HG03354 (cell line): ENCODE measurements at regions not wholly inside any gene's neighbourhood (a gene's known extent, or its start where the extent isn't known, plus 50 kb on each side); places are given as distances from the start of the nearest gene placed in this dataset.

Experiments
- ATAC-seq: cut with Tn5 transposase; IDR thresholded peaks from one replicate; pipeline ENCODE4 v1.9.1; 2021; ENCODE audit warnings: mild to moderate bottlenecking; ENCODE audit not compliant: unreplicated experiment, poor library complexity, severe bottlenecking

GRCh38 chr6:169934699-169935347 lies 183.4 kb downstream of the ERMARD start:
- ATAC-seq: no peak

DNA sequence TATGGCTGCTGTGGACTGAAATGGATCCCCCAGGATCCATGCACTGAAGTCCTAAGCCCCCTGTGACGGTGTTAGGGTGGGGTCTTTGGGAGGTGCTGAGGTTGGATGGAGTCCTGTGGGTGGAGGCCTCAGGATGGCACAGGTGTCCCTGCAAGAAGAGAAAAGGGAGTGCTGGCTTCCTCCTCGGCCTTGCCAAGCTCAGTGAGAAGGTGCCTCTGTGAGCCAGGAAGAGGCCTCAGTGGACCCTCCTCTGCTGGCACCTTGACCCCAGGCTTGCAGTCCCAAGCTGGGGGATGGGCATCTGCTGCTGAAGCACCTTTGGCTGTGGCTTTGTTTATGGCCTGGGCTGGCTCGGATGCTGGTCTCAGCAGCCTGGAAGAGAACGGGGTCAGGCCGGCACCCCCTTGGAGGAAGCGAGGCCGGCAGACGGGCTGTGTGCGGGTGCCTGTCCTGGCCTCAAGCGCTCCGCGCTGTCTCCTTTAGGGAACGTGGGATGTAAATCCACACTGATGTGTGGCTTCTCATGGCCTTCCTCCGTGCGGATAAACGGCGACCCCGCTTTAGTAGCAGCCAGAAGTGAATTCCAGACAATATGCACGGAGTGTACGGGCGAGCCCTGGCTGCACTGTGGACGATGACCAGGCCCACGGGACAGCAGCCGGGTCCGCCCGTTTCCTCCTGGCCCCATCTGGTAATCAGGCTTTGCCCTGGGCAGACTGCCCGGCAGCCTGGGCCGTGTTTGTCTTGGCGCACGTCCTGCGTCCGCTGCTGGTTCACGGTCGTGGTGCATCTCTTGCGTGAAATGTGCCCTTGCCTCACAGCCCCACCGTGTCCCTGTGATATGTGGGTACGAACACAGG lies 182.6 kb downstream of the ERMARD start:
- ATAC-seq: no peak

DNA sequence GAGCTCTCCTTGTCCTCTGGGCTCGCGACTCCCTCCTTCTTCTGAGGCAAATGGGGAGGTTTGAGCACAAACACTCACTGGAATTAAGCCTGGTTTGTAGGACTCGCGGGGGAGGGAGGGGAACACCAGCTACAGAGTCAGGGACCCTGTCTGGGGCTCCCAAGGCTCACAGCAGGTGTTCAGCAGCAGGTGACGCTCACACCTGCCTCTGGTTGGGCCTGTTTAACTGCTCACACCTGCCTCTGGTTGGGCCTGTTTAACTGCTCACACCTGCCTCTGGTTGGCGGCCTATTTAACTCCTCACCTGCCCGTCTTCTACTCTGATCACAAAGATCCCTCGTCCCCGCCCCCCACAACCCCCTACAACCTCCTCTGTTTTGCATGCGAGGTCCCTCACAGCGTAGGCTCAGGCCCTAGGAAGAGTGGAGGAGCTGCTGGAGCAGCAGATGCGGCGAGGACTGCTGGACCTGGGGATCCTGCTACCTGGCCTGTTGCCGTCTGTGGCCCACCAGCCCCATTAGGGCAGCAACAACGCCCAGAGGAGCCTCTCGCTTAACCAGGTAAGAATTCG lies 181.9 kb downstream of the ERMARD start:
- no peak for ATAC-seq

DNA sequence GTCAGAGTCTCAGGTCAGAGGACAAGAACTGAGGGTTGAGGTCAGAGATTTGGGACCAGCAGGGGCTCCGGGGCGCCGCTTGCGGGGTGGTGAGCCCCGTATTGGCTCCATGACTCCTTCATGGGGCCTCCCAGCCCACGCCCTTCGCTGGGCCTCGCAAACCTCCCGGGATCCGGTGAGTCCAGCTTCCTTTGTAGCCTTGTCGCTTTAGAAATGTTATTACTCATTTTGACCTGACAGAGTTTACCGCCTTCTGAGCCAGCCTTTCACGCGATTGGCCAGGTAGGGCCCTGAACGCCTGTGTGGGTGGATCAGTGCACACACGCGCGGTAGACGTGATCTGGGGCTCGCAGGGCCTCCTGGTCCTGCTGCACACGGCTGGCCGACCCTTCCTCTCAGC lies 181.1 kb downstream of the ERMARD start:
- no peak for ATAC-seq

DNA sequence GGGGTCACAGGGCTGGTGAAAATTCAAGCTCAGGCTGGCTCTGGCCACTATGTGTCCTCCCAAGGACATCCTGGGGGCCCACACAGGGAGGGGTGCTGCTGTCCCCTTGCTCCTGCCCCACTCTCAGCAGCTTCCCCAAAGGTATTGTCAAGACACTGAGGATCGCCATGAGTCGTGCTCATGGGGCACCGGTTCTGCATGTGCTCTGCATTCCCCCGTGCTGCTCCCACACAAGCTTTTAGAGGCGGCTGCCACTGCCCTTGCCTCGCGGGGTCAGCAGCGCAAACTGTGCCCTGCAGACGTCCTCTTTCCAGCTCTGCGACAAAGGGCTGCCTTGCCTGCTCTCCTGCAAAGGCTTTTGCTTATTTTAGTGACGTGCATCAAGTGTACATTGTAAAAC lies 179.8 kb downstream of the ERMARD start:
- ATAC-seq: no peak

GRCh38 chr6:169930799-169931198 lies 179.4 kb downstream of the ERMARD start:
- no peak for ATAC-seq

DNA sequence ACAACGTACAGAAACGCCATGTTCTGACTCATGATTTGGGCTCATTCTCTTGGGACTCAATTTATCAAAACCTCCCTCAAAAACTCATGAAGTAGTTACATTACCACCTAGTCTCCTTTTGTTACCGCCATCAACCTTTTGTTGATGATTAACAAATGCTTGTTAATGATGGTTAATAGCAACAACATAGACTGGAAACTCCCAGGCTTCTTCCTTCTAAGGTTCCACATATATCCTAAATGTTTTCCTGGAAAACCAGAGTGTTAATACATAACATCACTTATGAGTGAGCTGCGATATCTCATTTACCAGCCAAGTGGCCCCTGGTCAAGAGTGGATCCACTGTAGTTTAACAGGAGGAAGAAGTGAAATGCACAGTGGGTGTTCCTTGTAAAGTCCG lies 176.3 kb downstream of the ERMARD start:
- ATAC-seq: no peak

DNA sequence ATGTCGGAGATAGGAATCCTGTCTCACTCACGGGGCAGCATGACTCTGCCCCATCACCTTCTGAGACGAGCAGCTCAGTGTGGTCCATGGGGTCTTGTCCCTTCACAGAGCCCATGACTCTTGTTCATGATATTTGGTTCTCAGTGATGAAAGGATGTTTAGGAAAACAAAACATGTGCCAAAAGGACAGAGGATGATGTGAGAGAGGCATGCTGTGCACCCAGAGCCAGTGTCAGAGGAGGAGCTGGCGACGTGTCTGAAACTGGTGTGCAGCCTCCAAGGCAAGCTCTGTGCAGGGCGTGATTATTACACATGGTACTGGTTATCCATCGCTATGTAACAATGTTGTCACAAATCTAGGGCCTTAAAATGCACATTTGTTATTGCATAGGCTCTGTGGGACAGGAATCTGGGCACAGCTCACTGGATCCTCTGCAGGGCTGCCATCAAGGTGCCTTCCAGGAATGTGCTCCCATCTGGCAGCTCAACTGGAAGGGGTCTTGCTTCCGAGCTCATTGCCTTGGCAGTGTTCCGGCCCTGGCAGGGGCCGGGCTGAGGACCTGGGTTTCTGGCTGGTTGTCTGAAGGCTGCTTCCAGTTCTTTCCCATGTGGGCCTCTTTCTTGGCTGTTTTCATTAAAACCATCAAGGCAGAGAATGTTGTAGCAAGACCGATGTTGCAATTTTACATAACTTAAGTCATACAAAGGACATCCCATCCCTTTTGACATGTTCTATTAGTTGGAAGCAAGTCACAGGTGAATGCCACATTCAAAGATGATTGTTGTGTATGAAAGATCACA lies 175.4 kb downstream of the ERMARD start:
- no peak for ATAC-seq

- no peak for ATAC-seq
Observed at GRCh38 chr6:169923468-169924464, 172.3 kb downstream of the ERMARD start.

- no peak for ATAC-seq
Observed at GRCh38 chr6:169921853-169922824, 170.7 kb downstream of the ERMARD start.

GRCh38 chr6:169921217-169921616 lies 169.8 kb downstream of the ERMARD start:
- no peak for ATAC-seq

GRCh38 chr6:169920359-169921020 lies 169.1 kb downstream of the ERMARD start:
- ATAC-seq: no peak

- no peak for ATAC-seq
Observed at GRCh38 chr6:169918954-169919549, 167.6 kb downstream of the ERMARD start.

DNA sequence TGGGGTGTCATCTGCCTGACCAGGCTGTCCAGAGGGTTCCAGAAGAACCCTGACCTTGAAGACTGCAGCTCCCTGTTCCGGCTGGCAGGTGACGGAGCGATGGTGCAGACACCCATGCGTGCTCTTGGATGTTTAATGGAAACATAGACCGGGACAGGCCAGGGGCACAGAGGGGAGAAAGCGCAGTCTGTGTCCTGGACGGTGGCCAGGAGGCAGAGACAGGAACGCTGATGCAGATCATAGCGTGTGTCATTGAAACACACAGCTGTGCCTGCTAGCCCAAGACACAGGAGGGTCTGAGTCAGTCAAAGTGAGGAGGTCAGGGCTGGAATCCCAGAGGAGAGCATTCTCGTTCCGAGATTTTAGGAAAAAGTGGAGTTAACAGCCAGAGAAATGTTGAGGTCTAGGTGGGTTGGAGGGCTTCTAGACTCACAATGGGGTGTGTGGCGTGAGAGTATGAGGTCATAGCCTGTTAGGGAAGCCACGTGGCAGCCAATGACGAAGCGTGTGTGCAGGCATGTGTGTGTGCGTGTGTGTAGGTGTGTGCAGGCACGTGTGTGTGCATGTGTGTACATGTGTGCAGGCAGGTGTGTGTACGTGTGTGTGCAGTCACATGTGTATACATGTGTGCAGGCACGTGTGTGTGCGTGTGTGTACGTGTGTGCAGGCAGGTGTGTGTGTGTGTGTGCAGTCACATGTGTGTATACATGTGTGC lies 167.0 kb downstream of the ERMARD start:
- ATAC-seq: no peak

DNA sequence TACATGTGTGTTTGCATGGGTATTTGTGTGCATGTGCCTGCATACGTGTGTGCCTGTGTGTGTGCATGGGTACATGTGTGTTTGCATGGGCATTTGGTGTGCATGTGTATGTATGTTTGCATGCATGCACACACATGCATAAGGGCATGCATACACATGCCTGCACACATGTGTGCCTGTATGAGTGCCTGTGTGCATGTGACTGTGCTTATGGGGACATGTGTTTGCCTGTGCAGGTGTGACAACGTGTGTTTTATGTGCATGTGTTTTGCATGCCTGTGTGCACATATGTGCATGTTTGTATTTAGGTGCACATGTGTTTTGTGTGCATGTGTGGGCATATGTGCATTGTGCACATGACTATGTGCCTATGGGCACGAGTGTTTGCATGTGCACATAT lies 165.7 kb downstream of the ERMARD start:
- no peak for ATAC-seq

GRCh38 chr6:169915769-169916550 lies 164.5 kb downstream of the ERMARD start:
- ATAC-seq: no peak
